BLaER1 treated with 17β-estradiol and CSF1 and Interleukin-3, amounts not matched to agents 10 nM and 100 nM (cell line): ENCODE measurements at regions not wholly inside any gene's neighbourhood (a gene's known extent, or its start where the extent isn't known, plus 50 kb on each side); places are given as distances from the start of the nearest gene placed in this dataset.
"Not testable (repeated sequence)": the region's sequence is repeated elsewhere in the genome, so short reads cannot be mapped to it uniquely, and the experiment has no call there.

Experiments
- H3K27ac ChIP-seq, 11 experiments: shearing (Covaris generic); formaldehyde crosslinking; 2 replicates each; pipeline ENCODE4 v1.8.1; 2022
- H3K27me3 ChIP-seq, 11 experiments: shearing (Covaris generic); formaldehyde crosslinking; 2 replicates each; pipeline ENCODE4 v1.8.1; 2022
- H3K36me3 ChIP-seq, 11 experiments: shearing (Covaris generic); formaldehyde crosslinking; 2 replicates each; pipeline ENCODE4 v1.8.1; 2022
- H3K4me1 ChIP-seq, 10 experiments: shearing (Covaris generic); formaldehyde crosslinking; 2 replicates each; pipeline ENCODE4 v1.8.1; 2022
- H3K4me2 ChIP-seq, 11 experiments: shearing (Covaris generic); formaldehyde crosslinking; 2 replicates each; pipeline ENCODE4 v1.8.1; 2022
- H3K4me3 ChIP-seq, 10 experiments: shearing (Covaris generic); formaldehyde crosslinking; 2 replicates each; pipeline ENCODE4 v1.8.1; 2022
- H3K9ac ChIP-seq, 11 experiments: shearing (Covaris generic); formaldehyde crosslinking; 2 replicates each; pipeline ENCODE4 v1.8.1; 2022
- H3K9me3 ChIP-seq, 11 experiments: shearing (Covaris generic); formaldehyde crosslinking; replicated peaks in 1 of 11; 2 replicates each; pipeline ENCODE4 v1.8.1; 2022
- H4K20me1 ChIP-seq, 11 experiments: shearing (Covaris generic); formaldehyde crosslinking; 2 replicates each; pipeline ENCODE4 v1.8.1; 2022
- Cebpa-rat ChIP-seq, 11 experiments: shearing (Covaris generic); IDR thresholded peaks; 2 replicates each; pipeline ENCODE4 v1.8.1; 2022

GRCh38 chr6:6091608-6092002, 84.9 kb upstream of the NRN1 start:
- H3K4me2 ChIP-seq, result no peak overlapping the region

GRCh38 chr6:6090861-6091607, 84.3 kb upstream of the NRN1 start:
- no peak overlapping the region for H3K9ac ChIP-seq
- TF ChIP-seq Cebpa-rat (IDR thresholded peaks at IDR 0.05), result no peak
- no peaks in the 10 kb centered on the region for H3K27me3 ChIP-seq
- H3K9me3 ChIP-seq, result peaks cover 0 to 15% (median 3%) of the 10 kb centered on the region in 11 experiments; a peak in 7 of 22 replicates
- H3K27ac ChIP-seq, result no peak overlapping the region
- H4K20me1 ChIP-seq, result no peaks in the 10 kb centered on the region
- H3K4me1 ChIP-seq, result peaks cover 16 to 29% (median 24%) of the 10 kb centered on the region in 10 experiments
- no peaks in the 10 kb centered on the region for H3K36me3 ChIP-seq
- H3K4me3 ChIP-seq, result no peak overlapping the region
- H3K4me2 ChIP-seq, result no peak overlapping the region

More at GRCh38 chr6:6091608-6092002, 84.9 kb upstream of the NRN1 start:
- H3K27me3 ChIP-seq, result no peaks in the 10 kb centered on the region
- no peaks in the 10 kb centered on the region for H4K20me1 ChIP-seq
- H3K9ac ChIP-seq, result no peak overlapping the region
- H3K27ac ChIP-seq, result no peak overlapping the region
- H3K4me3 ChIP-seq, result no peak overlapping the region
- peaks cover 11 to 24% (median 19%) of the 10 kb centered on the region in 10 experiments; a peak in 18 of 20 replicates for H3K4me1 ChIP-seq
- no peaks in the 10 kb centered on the region for H3K36me3 ChIP-seq
- TF ChIP-seq Cebpa-rat (IDR thresholded peaks at IDR 0.05), result no peak
- H3K9me3 ChIP-seq, result peaks cover 0 to 15% (median 3%) of the 10 kb centered on the region in 11 experiments; a peak in 7 of 22 replicates

GRCh38 chr6:6085928-6086668, 79.4 kb upstream of the NRN1 start:
- peak overlapping the region in 9 of 11 experiments; percentile 59 to 89 (median 77); a peak in 18 of 22 replicates for H3K27ac ChIP-seq
- TF ChIP-seq Cebpa-rat (IDR thresholded peaks at IDR 0.05), result peak in 1 of 11 experiments; percentile 47; a peak in 1 of 22 replicates
- peaks cover 34 to 53% (median 40%) of the 10 kb centered on the region in 11 experiments; a peak in 21 of 22 replicates for H3K9me3 ChIP-seq

GRCh38 chr6:6080975-6081374, 74.2 kb upstream of the NRN1 start:
- Histone ChIP-seq H3K9me3 (peaks cover 34 to 41% (median 37%) of the 10 kb centered on the region in 11 experiments; a peak in 21 of 22 replicates), H3K4me2 (no peak overlapping the region), H4K20me1 (no peaks in the 10 kb centered on the region), H3K27me3 (no peaks in the 10 kb centered on the region), H3K27ac (no peak overlapping the region), H3K36me3 (no peaks in the 10 kb centered on the region), H3K4me1 (peaks cover 5 to 19% (median 8%) of the 10 kb centered on the region in 10 experiments), H3K4me3 (no peak overlapping the region), H3K9ac (no peak overlapping the region)
- no peak for TF ChIP-seq Cebpa-rat (IDR thresholded peaks at IDR 0.05)

More at GRCh38 chr6:6085928-6086668, 79.4 kb upstream of the NRN1 start:
- peak overlapping the region in 2 of 10 experiments; percentile 0 to 6; a peak in 3 of 20 replicates for H3K4me3 ChIP-seq
- H3K36me3 ChIP-seq, result no peaks in the 10 kb centered on the region
- no peaks in the 10 kb centered on the region for H3K27me3 ChIP-seq
- peaks cover 23 to 48% (median 33%) of the 10 kb centered on the region in 10 experiments for H3K4me1 ChIP-seq
- peak overlapping the region in 8 of 11 experiments; percentile 7 to 73 (median 56); a peak in 12 of 22 replicates for H3K9ac ChIP-seq
- no peaks in the 10 kb centered on the region for H4K20me1 ChIP-seq
- H3K4me2 ChIP-seq, result peak overlapping the region; percentile 40 to 86 (median 65)

- H3K4me1 ChIP-seq, result no peaks in the 10 kb centered on the region
- H4K20me1 ChIP-seq, result no peaks in the 10 kb centered on the region
- peaks cover 0 to 23% (median 7%) of the 10 kb centered on the region in 11 experiments; a peak in 15 of 22 replicates for H3K9me3 ChIP-seq
- no peak overlapping the region for H3K27ac ChIP-seq
- H3K9ac ChIP-seq, result no peak overlapping the region
- no peak overlapping the region for H3K4me2 ChIP-seq
- TF ChIP-seq Cebpa-rat (IDR thresholded peaks at IDR 0.05), result no peak
- H3K4me3 ChIP-seq, result no peak overlapping the region
- H3K27me3 ChIP-seq, result no peaks in the 10 kb centered on the region
- H3K36me3 ChIP-seq, result no peaks in the 10 kb centered on the region
Measured at GRCh38 chr6:6074190-6074589, 67.5 kb upstream of the NRN1 start.

- H3K9ac ChIP-seq, H3K27me3 ChIP-seq, H3K4me2 ChIP-seq, H4K20me1 ChIP-seq, H3K4me3 ChIP-seq, H3K36me3 ChIP-seq, H3K27ac ChIP-seq, H3K4me1 ChIP-seq: not testable (repeated sequence)
- peaks cover 11 to 43% (median 24%) of the 10 kb centered on the region in 11 experiments for H3K9me3 ChIP-seq
Measured at GRCh38 chr6:6068157-6068556, 61.4 kb upstream of the NRN1 start.

GRCh38 chr6:6058054-6058444, 51.3 kb upstream of the NRN1 start:
- Histone ChIP-seq H3K4me1 (peaks cover 0 to 5% (median 0%) of the 10 kb centered on the region in 10 experiments; a peak in 1 of 20 replicates), H4K20me1 (no peaks in the 10 kb centered on the region), H3K4me3 (no peak overlapping the region), H3K9me3 (peaks cover 4 to 16% (median 11%) of the 10 kb centered on the region in 11 experiments; a peak in 16 of 22 replicates), H3K4me2 (peak overlapping the region in 1 of 11 experiments; percentile 31; a peak in 2 of 22 replicates), H3K27me3 (peaks cover 0 to 4% (median 0%) of the 10 kb centered on the region in 11 experiments; a peak in 2 of 22 replicates), H3K9ac (no peak overlapping the region), H3K27ac (no peak overlapping the region), H3K36me3 (no peaks in the 10 kb centered on the region)
- TF ChIP-seq Cebpa-rat (IDR thresholded peaks at IDR 0.05), result no peak

- Histone ChIP-seq H3K36me3 (no peaks in the 10 kb centered on the region), H3K4me2 (0 out of 22 replicates have a peak overlapping the region, but pooled peaks of 1 of the 11 experiments have one; percentile 31), H3K9me3 (peaks cover 4 to 15% (median 9%) of the 10 kb centered on the region in 11 experiments; a peak in 16 of 22 replicates), H3K4me1 (peaks cover 0 to 5% (median 0%) of the 10 kb centered on the region in 10 experiments; a peak in 1 of 20 replicates), H3K27me3 (peaks cover 0 to 4% (median 0%) of the 10 kb centered on the region in 11 experiments; a peak in 2 of 22 replicates), H3K27ac (no peak overlapping the region), H4K20me1 (no peaks in the 10 kb centered on the region), H3K4me3 (no peak overlapping the region), H3K9ac (no peak overlapping the region)
- no peak for TF ChIP-seq Cebpa-rat (IDR thresholded peaks at IDR 0.05)
Measured at GRCh38 chr6:6057442-6058053, 50.8 kb upstream of the NRN1 start.
